HG03354 (cell line): ENCODE measurements at regions not wholly inside any gene's neighbourhood (a gene's known extent, or its start where the extent isn't known, plus 50 kb on each side); places are given as distances from the start of the nearest gene placed in this dataset.

Experiments used
- ATAC-seq: cut with Tn5 transposase; IDR thresholded peaks from one replicate; pipeline ENCODE4 v1.9.1; 2021; ENCODE audit warnings: mild to moderate bottlenecking; ENCODE audit not compliant: unreplicated experiment, poor library complexity, severe bottlenecking

DNA sequence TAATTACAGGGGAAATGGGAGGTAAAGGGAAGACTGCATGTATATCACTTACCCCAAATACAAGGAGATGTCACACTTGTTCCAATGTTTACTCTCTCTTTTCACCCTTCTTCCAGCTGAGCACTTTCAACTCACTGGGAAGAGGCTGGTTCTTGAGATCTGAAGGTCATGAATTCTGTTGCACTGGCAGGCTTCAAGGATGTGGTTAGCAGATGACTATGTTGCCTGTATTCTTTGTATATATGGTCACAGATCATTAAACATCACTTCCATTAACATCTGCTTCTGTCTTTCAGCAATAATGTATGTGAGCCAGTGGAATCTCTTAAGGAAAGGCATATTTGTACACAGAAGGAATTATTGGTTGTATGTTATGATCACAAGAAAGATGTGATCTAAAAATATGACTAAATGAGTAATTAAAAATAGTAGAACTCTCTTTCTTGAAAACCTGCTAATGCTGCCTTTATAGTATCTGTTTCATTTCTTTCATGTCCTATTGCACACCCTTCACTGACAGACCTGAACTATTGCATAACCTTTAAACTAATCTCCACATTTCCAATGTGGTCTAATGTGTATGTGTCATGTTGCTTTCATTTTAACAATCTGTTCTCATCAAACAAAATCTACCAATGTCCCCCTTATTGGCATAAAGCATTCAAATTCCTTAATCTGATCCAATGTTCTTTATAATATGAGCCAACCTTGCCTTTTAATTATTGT lies 131.4 kb upstream of the EPHA7 start:
- ATAC-seq: no peak

DNA sequence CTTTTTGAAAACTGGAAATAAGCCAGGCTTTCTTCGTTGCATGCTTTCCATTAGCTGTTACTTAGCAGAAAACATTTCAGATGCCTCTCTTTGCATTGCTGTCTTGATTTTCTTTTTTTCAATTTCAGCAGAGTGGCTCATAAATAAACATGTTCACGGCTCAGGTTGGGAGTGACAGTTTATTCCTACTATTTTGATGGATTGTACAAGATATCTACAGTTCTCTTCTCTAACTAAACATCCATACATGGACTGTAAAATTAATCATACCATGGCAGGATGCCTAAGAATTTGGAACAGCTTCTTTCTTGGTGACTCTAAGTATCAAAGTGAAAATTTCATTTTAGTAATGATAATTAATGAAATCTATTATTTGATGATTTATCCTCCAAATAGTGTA lies 130.5 kb upstream of the EPHA7 start:
- no peak for ATAC-seq

GRCh38 chr6:93524671-93525451 lies 105.5 kb upstream of the EPHA7 start:
- ATAC-seq: no peak

DNA sequence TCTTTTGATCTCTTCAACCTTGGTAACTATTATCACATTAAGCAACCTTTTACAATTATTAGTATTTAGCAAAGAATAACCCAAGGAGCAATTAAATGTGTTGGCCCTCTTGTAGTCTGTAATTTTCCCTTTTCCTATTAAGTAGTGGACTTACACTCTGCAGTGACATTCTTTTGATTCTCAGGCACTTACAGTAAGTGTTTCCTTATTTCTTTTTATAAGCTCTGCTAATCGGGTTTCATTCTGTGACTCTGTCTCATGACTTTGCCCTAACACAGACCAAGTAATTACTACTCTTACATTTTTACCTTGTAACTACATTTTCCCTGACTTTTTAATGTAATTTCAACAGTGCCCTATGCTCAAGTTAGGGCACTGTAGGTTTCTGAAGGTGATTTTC lies 104.0 kb upstream of the EPHA7 start:
- no peak for ATAC-seq

- ATAC-seq: no peak
Observed at GRCh38 chr6:93516441-93516840, 97.1 kb upstream of the EPHA7 start.

GRCh38 chr6:93515736-93516135 lies 96.4 kb upstream of the EPHA7 start:
- no peak for ATAC-seq

GRCh38 chr6:93498713-93499112 lies 79.4 kb upstream of the EPHA7 start:
- ATAC-seq: no peak

GRCh38 chr6:93496548-93496947 lies 77.2 kb upstream of the EPHA7 start:
- no peak for ATAC-seq

DNA sequence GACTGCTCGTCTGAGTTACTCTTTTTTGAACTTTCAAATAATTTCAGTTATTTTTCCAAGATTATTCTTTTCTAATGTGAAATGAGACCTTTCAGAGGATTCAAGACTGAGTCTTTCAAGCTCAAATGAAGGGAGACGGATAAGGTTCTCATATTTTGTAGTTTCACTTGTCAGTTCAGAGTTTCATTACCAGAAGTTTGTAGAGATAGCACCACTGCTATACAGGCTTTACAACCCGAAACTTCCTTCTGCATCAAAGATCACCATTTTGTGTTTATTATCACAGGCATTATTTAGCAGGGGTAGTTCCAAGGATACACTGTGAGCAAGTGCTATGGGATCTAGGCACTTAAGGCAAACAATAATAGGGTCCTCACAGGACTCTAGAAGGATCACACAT lies 74.7 kb upstream of the EPHA7 start:
- no peak for ATAC-seq

DNA sequence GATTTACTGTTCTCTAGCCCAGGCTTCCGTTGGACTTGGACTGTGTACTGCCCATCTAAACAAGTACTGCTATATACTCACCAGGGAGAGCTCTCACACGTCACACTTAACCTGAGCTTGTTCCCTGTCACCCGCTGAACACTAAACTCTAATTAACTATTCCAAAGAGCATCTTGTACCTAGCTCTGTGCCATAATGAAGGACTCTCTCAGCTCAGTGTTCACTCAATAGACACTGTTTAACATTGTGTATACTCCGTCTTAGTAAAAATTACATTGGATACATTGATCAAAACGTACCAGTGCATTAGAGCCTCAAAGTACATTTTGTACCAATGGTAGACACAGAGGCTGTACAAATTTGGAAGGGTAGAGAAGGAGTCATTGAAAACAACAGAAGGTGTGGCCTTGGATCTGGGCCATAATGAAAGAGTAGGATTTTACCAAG lies 55.4 kb upstream of the EPHA7 start:
- ATAC-seq: no peak

DNA sequence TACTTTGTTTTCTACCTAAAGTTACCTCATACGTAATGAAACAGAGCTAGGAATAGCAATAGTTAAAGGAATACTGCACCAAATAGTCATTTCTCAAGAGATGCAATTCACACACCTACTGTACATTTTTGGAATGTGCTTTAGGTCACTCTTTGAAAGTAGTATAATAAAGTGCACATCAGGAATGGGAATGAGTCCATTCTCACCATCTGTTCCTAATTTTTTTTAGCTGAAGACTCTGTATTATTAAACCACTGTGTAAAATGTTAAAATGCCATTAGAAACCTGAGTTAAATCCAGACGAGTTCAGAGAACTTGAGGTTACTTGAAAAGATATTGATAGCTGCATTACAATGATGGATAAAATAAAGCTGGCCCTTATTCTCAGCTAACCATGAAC lies 51.9 kb upstream of the EPHA7 start:
- no peak for ATAC-seq
